HG02642 (cell line): ENCODE measurements at regions not wholly inside any gene's neighbourhood (a gene's known extent, or its start where the extent isn't known, plus 50 kb on each side); places are given as distances from the start of the nearest gene placed in this dataset.

Experiments used
- ATAC-seq: cut with Tn5 transposase; IDR thresholded peaks from one replicate; pipeline ENCODE4 v1.9.1; 2021; ENCODE audit warnings: mild to moderate bottlenecking; ENCODE audit not compliant: unreplicated experiment, poor library complexity

DNA sequence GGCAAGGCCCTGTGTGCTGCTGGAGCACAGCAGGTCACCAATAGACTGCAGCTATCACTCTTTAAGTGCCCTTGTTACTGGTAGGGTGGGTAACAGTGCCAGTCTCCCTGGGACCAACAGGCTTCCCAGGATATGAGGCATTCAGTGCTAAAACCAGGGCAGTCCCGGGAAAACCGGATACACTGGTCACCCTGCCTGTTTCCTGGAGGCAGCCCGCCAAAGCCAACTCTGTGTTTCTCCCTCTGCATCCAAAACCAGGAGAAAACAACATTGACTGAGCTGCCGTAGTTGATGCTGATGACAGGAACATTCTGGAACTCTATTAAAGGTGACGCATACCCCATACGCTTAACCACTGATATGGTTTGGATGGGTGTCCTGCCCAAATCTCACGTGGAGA is 149.1 kb downstream of the SHANK2 start:
- ATAC-seq = no peak

DNA sequence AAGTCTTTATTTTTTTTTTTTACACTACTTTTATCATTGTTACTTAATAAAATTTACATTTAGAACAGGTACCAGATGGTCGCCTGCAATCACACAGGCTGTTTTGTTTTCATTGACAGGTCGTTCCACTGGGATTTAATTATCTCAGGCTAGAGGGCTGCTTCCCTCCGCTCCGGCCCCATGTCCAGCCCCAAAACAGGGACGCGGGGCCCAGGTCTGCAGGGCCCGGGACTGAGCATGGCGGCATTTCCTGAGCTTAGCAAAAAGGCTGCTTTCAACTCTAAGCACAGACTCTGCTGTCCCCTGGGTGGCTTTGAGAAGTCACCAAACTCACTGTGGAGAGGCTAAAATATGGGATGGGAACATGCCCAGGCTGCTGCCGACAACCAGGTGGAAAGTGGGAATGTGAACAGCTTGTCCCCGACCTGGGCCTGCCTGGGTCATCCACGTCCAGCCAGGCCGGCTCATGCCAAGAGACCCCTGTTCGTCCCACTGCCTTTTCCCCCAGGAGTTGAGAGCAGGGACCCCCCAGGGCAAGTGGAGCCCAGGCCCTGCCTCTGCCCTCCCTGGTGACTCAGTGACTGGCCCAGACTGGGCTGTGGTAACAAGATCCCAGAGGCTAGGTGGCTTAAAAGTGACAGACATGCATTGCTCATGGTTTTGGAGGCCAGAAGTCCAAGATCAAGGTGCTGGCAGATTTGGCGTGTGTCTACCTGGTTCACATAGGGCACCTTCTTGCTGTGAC is 150.0 kb downstream of the SHANK2 start:
- no peak for ATAC-seq

DNA sequence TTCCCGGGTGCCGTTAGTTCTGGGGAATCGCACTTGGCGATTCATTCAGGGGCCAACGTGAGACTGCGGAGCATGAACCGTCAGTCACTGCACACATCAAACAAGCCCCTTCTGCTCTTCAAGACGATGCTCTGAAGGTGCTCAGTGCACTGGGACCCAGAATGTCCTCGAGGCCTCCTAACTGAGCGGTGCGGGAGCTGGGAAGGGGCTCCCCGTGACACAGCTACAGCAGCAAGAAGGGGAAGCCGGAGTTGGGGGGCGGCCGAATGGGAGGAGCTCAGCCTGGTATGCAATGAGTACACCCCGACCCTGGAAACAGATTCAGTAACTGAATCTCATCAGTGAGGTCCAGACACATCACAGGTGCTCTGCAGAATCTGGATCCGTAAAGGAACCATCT is 150.8 kb downstream of the SHANK2 start:
- no peak for ATAC-seq

DNA sequence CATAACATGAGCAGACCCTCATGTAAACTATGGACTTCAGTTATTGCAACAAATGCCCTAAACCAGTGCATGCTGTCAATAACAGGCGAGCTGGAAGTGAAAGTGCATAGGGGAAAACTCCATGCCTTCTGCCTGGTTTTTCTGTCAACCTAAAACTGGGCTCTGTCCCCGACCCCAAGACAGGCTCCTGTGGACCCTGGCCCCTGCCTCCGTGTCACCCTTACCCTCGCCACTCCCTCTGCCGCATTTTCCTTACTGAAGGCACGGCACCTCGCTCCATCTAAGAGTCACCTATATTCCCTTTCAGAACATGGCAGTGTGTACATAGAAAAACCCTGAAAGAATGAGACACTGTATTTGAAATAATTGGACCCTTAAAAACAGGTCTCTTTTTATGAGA is 151.3 kb downstream of the SHANK2 start:
- ATAC-seq = no peak

- no peak for ATAC-seq
Measured at GRCh38 chr11:71098776-71099175, 153.6 kb downstream of the SHANK2 start.

DNA sequence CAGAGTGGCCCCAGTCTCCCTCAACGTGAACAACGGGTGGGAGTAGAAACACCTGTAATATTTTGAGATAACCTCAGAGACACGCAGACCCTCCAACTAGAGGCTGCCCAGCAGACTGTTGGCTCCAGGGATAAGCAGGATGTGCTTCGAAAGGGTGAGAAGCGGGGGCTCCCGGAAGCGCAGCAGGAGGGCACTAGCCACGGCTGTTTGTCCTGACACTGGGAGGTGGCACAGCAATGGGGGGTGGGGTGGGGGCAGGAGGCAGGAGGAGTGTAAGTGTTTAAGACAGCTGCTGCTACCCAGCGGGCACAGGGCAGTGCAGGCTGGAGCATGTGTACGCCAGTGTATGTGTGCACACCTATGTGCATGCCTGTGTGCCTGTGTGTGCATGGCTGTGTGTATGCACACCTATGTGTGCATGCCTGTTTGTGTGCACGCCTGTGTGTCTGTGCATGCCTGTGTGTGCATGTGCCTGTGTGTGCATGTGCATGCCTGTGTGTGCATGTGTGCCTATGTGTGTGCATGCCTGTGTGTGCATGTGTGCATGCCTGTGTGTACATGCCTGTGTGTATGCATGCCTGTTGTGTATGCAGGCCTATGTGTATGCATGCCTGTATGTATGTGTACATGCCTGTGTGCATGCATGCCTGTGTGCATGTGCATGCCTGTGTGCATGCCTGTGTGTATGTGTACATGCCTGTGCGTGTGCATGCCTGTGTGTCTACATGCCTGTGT is 154.7 kb downstream of the SHANK2 start:
- ATAC-seq = no peak

DNA sequence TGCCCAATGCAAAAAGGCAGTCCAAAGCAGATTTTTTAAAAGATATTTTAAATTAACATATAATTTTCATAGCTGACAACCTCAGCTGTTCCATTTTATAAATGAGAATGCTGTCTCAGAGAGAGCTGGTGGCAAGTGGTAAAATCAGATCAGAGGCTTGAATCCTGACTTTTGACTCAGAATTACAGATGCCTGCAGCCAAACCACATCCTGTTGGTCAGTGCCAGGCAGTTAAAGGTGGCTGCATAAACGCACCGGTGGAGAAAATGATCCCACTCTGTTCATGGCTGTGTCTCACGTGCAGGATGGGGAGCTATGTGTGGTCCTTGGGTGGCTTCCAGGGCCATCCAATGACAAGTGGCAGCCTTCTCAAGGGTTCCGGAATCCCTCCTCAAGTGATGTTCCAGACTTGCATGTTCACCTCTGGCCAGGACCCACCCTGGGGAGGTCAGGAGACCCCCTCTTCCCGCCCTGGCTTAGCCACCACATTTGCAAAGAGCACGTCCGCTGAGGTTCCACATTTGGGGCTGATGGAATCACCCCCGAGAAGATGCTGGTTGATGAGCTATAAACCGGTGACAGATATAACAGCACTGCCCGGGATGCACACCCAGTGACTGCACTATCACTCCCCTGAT is 155.5 kb downstream of the SHANK2 start:
- no peak for ATAC-seq

DNA sequence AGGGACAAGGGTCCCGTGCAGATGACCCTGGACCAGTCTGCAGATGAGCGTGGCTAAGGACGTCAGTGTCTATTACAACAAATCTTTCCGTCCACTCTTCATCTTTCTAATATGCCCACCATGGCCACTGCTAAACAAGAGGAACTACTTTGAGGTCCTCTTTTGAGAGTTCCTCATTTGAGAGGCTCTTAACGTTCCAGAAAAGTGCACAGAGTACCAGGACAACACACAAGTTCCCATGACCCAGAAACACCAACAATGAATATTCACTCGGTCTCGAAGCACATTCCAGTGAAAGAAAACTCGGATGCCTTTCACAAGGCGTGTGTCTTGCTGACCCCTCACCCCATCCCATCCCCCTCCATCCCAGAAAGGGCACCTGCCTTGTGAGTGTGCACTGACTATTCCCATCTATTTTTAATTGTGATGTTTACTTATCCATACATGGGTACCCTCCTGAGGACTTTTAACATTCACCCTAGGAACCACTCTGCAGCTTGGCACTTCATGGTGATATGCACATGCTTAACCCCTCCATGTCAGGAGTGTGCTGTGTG is 157.0 kb downstream of the SHANK2 start:
- no peak for ATAC-seq

DNA sequence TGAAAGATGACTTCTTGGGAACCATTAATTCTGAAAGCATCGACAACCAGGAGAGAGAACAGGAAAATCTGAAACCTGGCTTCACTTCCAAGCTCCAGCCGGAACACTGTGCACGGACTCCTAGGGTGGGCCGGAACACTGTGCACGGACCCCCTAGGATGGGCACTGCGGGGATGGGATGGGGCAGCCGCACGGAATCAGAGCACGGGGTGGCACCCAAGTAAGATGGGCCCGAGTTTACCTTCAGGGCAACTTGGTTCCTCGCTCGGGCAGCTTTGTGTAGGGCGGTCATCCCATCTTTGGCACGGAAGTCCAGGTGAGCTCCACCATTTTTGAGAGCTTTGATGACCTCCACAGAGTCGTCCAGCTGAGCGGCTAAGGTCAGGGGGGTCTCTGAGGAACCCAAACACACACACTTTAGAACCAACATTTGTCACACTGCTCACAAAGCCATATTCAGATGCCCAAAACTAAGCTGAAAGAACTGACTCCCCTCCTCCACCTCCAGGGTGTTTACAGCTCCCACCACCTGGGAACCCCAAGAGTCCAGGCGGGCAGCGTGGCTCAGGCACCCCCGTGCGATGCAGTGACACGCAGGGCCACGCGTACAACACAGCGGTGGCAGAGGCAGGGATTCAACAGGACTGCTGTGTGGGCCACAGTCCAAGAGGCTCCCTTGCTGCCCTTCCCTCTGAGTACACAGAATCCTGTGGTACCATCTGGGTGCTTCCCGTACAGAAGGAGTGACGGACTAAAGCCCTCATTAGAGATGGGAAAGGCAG is 157.9 kb downstream of the SHANK2 start:
- no peak for ATAC-seq

DNA sequence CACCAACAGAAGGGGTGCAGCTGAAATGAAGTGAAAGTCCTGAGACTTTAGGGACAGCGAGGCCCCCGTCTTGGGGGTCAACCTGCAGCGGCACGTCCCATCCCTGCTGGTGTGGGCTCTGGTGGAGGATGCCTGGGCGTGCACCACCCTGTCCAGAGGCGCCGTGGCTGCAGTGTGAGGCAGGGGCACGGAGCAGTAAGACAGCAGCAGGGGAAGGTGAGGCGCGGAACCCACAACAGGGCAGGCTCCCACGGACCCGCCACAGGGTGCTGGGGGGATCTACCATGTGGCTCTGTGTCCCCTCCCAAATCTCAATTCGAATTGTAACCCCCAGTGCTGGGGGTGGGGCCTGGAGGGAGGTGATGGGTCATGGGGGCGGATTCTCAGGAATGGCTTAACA is 158.6 kb downstream of the SHANK2 start:
- no peak for ATAC-seq

- no peak for ATAC-seq
Measured at GRCh38 chr11:71091506-71092265, 160.7 kb downstream of the SHANK2 start.

GRCh38 chr11:71089571-71089970 is 162.8 kb downstream of the SHANK2 start:
- no peak for ATAC-seq

- peak; percentile 62 for ATAC-seq
Measured at GRCh38 chr11:71088314-71089215, 163.8 kb downstream of the SHANK2 start.

DNA sequence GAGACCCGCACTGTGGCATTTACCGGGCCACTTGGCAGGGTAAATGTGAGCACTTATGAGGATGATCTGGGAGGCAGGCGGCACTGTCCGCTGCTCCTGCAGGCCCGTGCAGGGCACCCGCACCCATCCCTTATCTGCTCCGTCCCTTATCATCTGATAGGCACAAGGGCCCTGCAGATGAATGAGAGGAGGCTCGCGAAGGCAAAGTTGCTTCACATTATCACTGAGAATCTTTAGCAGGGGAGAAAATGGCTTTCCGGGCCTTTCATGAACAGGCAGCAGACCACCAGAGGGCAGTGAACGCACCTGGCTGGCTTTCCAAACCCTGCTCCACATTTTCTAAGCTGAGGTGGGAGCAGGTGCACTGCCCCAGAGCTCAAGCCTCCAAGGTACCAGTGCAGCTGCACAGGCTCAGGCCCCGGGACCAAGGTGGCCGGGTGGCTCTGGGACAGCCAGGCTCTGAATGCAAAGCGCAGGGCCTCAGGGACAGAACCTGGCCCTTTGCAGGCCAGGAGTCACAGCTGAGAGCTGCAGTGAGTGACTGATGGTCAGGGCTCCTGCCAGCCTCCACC is 165.6 kb downstream of the SHANK2 start:
- no peak for ATAC-seq

- ATAC-seq = no peak
Measured at GRCh38 chr11:71084306-71085012, 167.9 kb downstream of the SHANK2 start.

- ATAC-seq = no peak
Measured at GRCh38 chr11:71083105-71083504, 169.3 kb downstream of the SHANK2 start.

DNA sequence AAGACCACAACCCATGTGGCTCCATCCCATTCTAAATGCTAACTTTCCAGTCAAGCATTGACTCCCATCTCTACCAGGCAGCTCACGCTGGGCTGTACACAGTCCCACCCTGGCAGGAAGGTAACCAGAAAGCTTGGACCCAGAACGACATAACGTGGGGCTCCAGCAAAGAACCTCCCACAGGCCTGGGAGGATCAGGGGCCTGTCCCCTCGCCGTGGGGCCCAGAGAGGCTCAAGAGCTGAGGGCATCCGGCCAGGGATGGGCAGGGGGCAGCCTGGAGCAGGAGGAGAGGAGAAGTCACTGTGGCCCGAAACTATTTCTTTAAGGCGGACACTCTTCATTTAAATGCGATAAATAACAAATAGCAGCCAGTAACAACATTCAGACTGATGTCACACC is 169.9 kb downstream of the SHANK2 start:
- ATAC-seq = no peak
